ENCODE measurements at regions not wholly inside any gene's neighbourhood (a gene's known extent, or its start where the extent isn't known, plus 50 kb on each side); places are given as distances from the start of the nearest gene placed in this dataset.
A peak's percentile ranks its signal among the peaks of the same experiment; 100 is the strongest.

GRCh38 chr5:56681346-56681745, 134.0 kb upstream of the MAP3K1 start:
- POLR2A ChIA-PET = no interaction called here
- peaks cover 0 to 5% of the 10 kb centered on the region in 2 donors for H3K27me3 Mint-ChIP-seq
- peak overlapping the region in 1 of 7 donors; percentile 5 for H3K4me3 Mint-ChIP-seq
- H3K36me3 Mint-ChIP-seq = peaks cover 0 to 4% (median 0%) of the 10 kb centered on the region in 3 donors
- no peaks in the 10 kb centered on the region for H3K36me3 ChIP-seq (ENCODE audit: insufficient read depth, low read length)
- H3K4me1 ChIP-seq (ENCODE audit: insufficient read depth, low read length) = peaks cover 18% of the 10 kb centered on the region
- H3K4me1 Mint-ChIP-seq = peaks cover 23 to 60% (median 24%) of the 10 kb centered on the region in 3 donors
- no peaks in the 10 kb centered on the region for H3K9me3 Mint-ChIP-seq
- no peaks in the 10 kb centered on the region for H3K9me3 ChIP-seq (ENCODE audit: low read length)
- no peak overlapping the region for H3K27ac ChIP-seq (ENCODE audit: low read depth, low read length)
- CTCF ChIA-PET = no interaction called here
- H3K27me3 ChIP-seq (ENCODE audit: insufficient read depth, low read length, poor library complexity, severe bottlenecking) = no peaks in the 10 kb centered on the region
- peak overlapping the region in 4 of 8 donors; percentile 52 to 87 (median 68) for H3K27ac Mint-ChIP-seq
- no peak overlapping the region for H3K4me3 ChIP-seq (ENCODE audit: low read length)
- DNase-seq = no peak

GRCh38 chr5:56680731-56681130, 134.6 kb upstream of the MAP3K1 start:
- Histone ChIP-seq H3K36me3 (ENCODE audit: insufficient read depth, low read length) (no peaks in the 10 kb centered on the region), H3K27me3 (ENCODE audit: insufficient read depth, low read length, poor library complexity, severe bottlenecking) (no peaks in the 10 kb centered on the region), H3K9me3 (ENCODE audit: low read length) (no peaks in the 10 kb centered on the region), H3K4me1 (ENCODE audit: insufficient read depth, low read length) (peaks cover 11% of the 10 kb centered on the region), H3K4me3 (ENCODE audit: low read length) (no peak overlapping the region), H3K27ac (ENCODE audit: low read depth, low read length) (no peak overlapping the region)
- H3K36me3 Mint-ChIP-seq = peaks cover 0 to 4% (median 0%) of the 10 kb centered on the region in 3 donors
- H3K27me3 Mint-ChIP-seq = peaks cover 4 to 5% of the 10 kb centered on the region in 2 donors
- peak overlapping the region in 3 of 8 donors; percentile 1 to 87 (median 52) for H3K27ac Mint-ChIP-seq
- peak overlapping the region in 1 of 7 donors; percentile 5 for H3K4me3 Mint-ChIP-seq
- H3K4me1 Mint-ChIP-seq = peaks cover 18 to 54% (median 21%) of the 10 kb centered on the region in 3 donors
- no peak for DNase-seq
- POLR2A ChIA-PET = no interaction called here
- H3K9me3 Mint-ChIP-seq = no peaks in the 10 kb centered on the region
- CTCF ChIA-PET = no interaction called here

- Mint-ChIP-seq H3K27ac (no peak overlapping the region), H3K4me3 (no peak overlapping the region), H3K4me1 (peaks cover 18 to 48% (median 20%) of the 10 kb centered on the region in 3 donors), H3K27me3 (peaks cover 3 to 5% of the 10 kb centered on the region in 2 donors), H3K36me3 (peaks cover 0 to 9% (median 2%) of the 10 kb centered on the region in 3 donors), H3K9me3 (no peaks in the 10 kb centered on the region)
- ChIA-PET CTCF (interaction anchor here (1.7 kb wide), 1 partner anchor 11 kb away, joined by 4 read pairs; no protein-coding TSS in a partner anchor), POLR2A (no interaction called here)
- H3K4me3 ChIP-seq (ENCODE audit: low read length) = no peak overlapping the region
- DNase-seq = no peak
- no peaks in the 10 kb centered on the region for H3K36me3 ChIP-seq (ENCODE audit: insufficient read depth, low read length)
- H3K27me3 ChIP-seq (ENCODE audit: insufficient read depth, low read length, poor library complexity, severe bottlenecking) = no peaks in the 10 kb centered on the region
- peaks cover 7% of the 10 kb centered on the region for H3K4me1 ChIP-seq (ENCODE audit: insufficient read depth, low read length)
- no peaks in the 10 kb centered on the region for H3K9me3 ChIP-seq (ENCODE audit: low read length)
- no peak overlapping the region for H3K27ac ChIP-seq (ENCODE audit: low read depth, low read length)
Observed at GRCh38 chr5:56677690-56678305, 137.6 kb upstream of the MAP3K1 start.

DNA sequence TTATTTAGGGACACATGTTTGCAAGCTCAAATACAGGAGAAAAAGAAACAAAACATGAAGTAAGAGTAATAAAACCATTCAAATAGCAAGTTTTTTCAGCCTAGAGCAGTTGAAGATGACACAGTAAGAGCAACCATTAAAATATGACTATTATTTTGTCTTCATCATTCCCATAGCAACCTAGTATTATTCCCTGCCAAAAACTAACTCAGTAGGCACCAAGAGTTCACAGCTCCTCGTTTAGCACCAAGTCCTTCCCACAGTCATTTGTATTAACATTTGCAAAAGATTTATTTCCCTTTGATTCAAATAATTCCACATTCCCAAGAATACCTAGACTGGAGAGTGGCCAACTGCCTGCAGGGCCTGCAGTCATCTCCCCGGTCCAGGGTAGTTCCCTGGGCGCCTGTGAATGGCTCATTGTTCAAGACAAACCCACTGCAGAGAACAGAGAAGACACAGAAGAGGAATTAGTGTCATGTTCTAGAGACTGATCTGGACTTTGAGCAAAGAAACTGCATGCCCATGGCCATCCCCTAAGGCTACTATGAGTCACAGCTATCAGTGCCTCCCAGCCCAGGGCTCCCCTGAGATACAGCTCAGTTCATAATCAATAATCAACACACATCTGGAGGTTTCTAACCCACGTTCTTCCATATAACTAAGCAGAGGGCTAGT, 139.1 kb upstream of the MAP3K1 start:
- no peaks in the 10 kb centered on the region for H3K36me3 ChIP-seq (ENCODE audit: insufficient read depth, low read length)
- Mint-ChIP-seq H3K27me3 (peaks cover 3 to 5% of the 10 kb centered on the region in 2 donors), H3K4me1 (peaks cover 9 to 41% (median 13%) of the 10 kb centered on the region in 3 donors), H3K9me3 (no peaks in the 10 kb centered on the region), H3K4me3 (no peak overlapping the region), H3K36me3 (peaks cover 0 to 9% (median 2%) of the 10 kb centered on the region in 3 donors), H3K27ac (no peak overlapping the region)
- DNase-seq = no peak
- ChIA-PET POLR2A (no interaction called here), CTCF (no interaction called here)
- H3K27me3 ChIP-seq (ENCODE audit: insufficient read depth, low read length, poor library complexity, severe bottlenecking) = no peaks in the 10 kb centered on the region
- no peak overlapping the region for H3K4me3 ChIP-seq (ENCODE audit: low read length)
- H3K4me1 ChIP-seq (ENCODE audit: insufficient read depth, low read length) = peaks cover 13% of the 10 kb centered on the region
- no peaks in the 10 kb centered on the region for H3K9me3 ChIP-seq (ENCODE audit: low read length)
- no peak overlapping the region for H3K27ac ChIP-seq (ENCODE audit: low read depth, low read length)

- Histone ChIP-seq H3K4me3 (ENCODE audit: low read length) (no peak overlapping the region), H3K9me3 (ENCODE audit: low read length) (no peaks in the 10 kb centered on the region), H3K4me1 (ENCODE audit: insufficient read depth, low read length) (peaks cover 31% of the 10 kb centered on the region), H3K36me3 (ENCODE audit: insufficient read depth, low read length) (no peaks in the 10 kb centered on the region), H3K27ac (ENCODE audit: low read depth, low read length) (no peak overlapping the region), H3K27me3 (ENCODE audit: insufficient read depth, low read length, poor library complexity, severe bottlenecking) (no peaks in the 10 kb centered on the region)
- DNase-seq = no peak
- CTCF ChIA-PET = no interaction called here
- peaks cover 5 to 6% of the 10 kb centered on the region in 2 donors for H3K27me3 Mint-ChIP-seq
- no peaks in the 10 kb centered on the region for H3K9me3 Mint-ChIP-seq
- H3K36me3 Mint-ChIP-seq = peaks cover 0 to 11% (median 2%) of the 10 kb centered on the region in 3 donors
- H3K4me3 Mint-ChIP-seq = no peak overlapping the region
- H3K4me1 Mint-ChIP-seq = peaks cover 10 to 43% (median 25%) of the 10 kb centered on the region in 3 donors
- POLR2A ChIA-PET = no interaction called here
- no peak overlapping the region for H3K27ac Mint-ChIP-seq
Observed at GRCh38 chr5:56674441-56674840, 140.9 kb upstream of the MAP3K1 start.

DNA sequence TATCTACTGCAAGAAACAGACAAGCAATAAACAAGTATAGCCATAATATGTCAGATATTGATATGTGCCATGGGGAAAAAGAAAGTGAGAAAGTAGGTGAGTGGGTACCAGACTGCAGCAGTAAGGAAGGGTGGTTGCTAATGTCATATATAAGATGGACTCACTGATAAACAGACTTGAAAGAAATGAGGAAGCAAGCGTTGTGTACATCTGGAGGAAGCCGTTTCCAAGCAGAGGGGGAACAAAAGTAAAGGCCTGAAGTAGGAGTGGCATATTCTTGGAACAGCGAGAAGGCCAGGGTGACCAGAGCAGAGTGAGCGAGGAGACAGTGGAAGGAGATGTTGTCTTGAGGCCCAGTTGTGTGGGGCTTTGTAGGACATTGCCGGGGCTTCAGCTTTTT, 142.2 kb upstream of the MAP3K1 start:
- Mint-ChIP-seq H3K9me3 (no peaks in the 10 kb centered on the region), H3K4me3 (no peak overlapping the region), H3K27me3 (peaks cover 5 to 9% of the 10 kb centered on the region in 2 donors), H3K27ac (peak overlapping the region in 3 of 8 donors; percentile 7 to 74 (median 56)), H3K36me3 (peaks cover 0 to 11% (median 2%) of the 10 kb centered on the region in 3 donors), H3K4me1 (peaks cover 10 to 35% (median 22%) of the 10 kb centered on the region in 3 donors)
- no peak for DNase-seq
- POLR2A ChIA-PET = no interaction called here
- Histone ChIP-seq H3K27me3 (ENCODE audit: insufficient read depth, low read length, poor library complexity, severe bottlenecking) (no peaks in the 10 kb centered on the region), H3K4me1 (ENCODE audit: insufficient read depth, low read length) (peaks cover 34% of the 10 kb centered on the region), H3K4me3 (ENCODE audit: low read length) (no peak overlapping the region), H3K36me3 (ENCODE audit: insufficient read depth, low read length) (no peaks in the 10 kb centered on the region), H3K9me3 (ENCODE audit: low read length) (no peaks in the 10 kb centered on the region), H3K27ac (ENCODE audit: low read depth, low read length) (no peak overlapping the region)
- CTCF ChIA-PET = no interaction called here

DNA sequence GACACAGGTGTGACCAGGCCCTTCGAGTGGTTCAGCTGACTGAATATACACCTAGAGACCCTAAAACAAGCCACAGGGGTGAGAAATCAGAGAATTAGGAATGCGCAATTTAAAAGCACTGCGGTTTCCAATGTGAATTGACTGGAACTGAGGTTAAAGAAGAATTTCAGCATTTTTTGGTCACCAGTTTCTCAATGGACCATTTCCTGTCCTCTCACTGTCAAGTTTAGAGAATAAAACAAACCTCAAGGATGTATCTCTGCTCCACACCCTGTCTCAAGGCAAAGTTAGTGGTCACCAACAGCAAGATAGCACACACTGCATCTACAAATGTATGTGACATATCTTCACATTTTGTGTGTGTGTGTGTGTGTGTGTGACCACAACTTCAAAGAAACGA, 143.8 kb upstream of the MAP3K1 start:
- Mint-ChIP-seq H3K36me3 (peaks cover 0 to 11% (median 2%) of the 10 kb centered on the region in 3 donors), H3K4me1 (peaks cover 10 to 35% (median 22%) of the 10 kb centered on the region in 3 donors), H3K4me3 (no peak overlapping the region), H3K27ac (no peak overlapping the region), H3K9me3 (no peaks in the 10 kb centered on the region), H3K27me3 (peaks cover 5 to 15% of the 10 kb centered on the region in 2 donors)
- no peaks in the 10 kb centered on the region for H3K27me3 ChIP-seq (ENCODE audit: insufficient read depth, low read length, poor library complexity, severe bottlenecking)
- ChIA-PET CTCF (no interaction called here), POLR2A (no interaction called here)
- no peak overlapping the region for H3K4me3 ChIP-seq (ENCODE audit: low read length)
- no peaks in the 10 kb centered on the region for H3K9me3 ChIP-seq (ENCODE audit: low read length)
- no peak overlapping the region for H3K27ac ChIP-seq (ENCODE audit: low read depth, low read length)
- peaks cover 34% of the 10 kb centered on the region for H3K4me1 ChIP-seq (ENCODE audit: insufficient read depth, low read length)
- DNase-seq = no peak
- no peaks in the 10 kb centered on the region for H3K36me3 ChIP-seq (ENCODE audit: insufficient read depth, low read length)

- Mint-ChIP-seq H3K27ac (peak overlapping the region in 1 of 8 donors; percentile 36), H3K4me1 (peaks cover 10 to 35% (median 22%) of the 10 kb centered on the region in 3 donors), H3K27me3 (peaks cover 2 to 18% of the 10 kb centered on the region in 2 donors), H3K4me3 (peak overlapping the region in 1 of 7 donors; percentile 6), H3K9me3 (peaks cover 0 to 1% (median 0%) of the 10 kb centered on the region in 5 donors), H3K36me3 (peaks cover 0 to 11% (median 2%) of the 10 kb centered on the region in 3 donors)
- Histone ChIP-seq H3K27me3 (ENCODE audit: insufficient read depth, low read length, poor library complexity, severe bottlenecking) (no peaks in the 10 kb centered on the region), H3K4me3 (ENCODE audit: low read length) (no peak overlapping the region), H3K9me3 (ENCODE audit: low read length) (no peaks in the 10 kb centered on the region), H3K27ac (ENCODE audit: low read depth, low read length) (no peak overlapping the region), H3K36me3 (ENCODE audit: insufficient read depth, low read length) (no peaks in the 10 kb centered on the region), H3K4me1 (ENCODE audit: insufficient read depth, low read length) (peaks cover 34% of the 10 kb centered on the region)
- ChIA-PET CTCF (no interaction called here), POLR2A (interaction anchor here (0.6 to 0.7 kb wide), 2 partner anchors 9 to 94 kb away, joined by 3 to 7 read pairs; no protein-coding TSS in a partner anchor)
- no peak for DNase-seq
Observed at GRCh38 chr5:56670916-56671315, 144.4 kb upstream of the MAP3K1 start.
